Keratinocyte (primary cell): ENCODE measurements at regions not wholly inside any gene's neighbourhood (a gene's known extent, or its start where the extent isn't known, plus 50 kb on each side); places are given as distances from the start of the nearest gene placed in this dataset.

ENCODE experiments used
- DNase-seq: peaks from one replicate; pipeline ENCODE4 v3.0.0-alpha.2; 2011; ENCODE audit warnings: low read depth, missing footprints, low spot score
- FAIRE-seq: peaks from 2 replicates; lab custom pipeline; 2011; peaks lifted over from hg19 to GRCh38; lab: Jason Lieb, UNC
- H2AFZ ChIP-seq: 2 replicates; pipeline ENCODE4 v1.6.0; 2012; ENCODE audit warnings: low read length, control low read depth, inconsistent platforms; ENCODE audit not compliant: control insufficient read depth
- H3K27ac ChIP-seq: 2 replicates; pipeline ENCODE4 v1.5.1; 2011; ENCODE audit warnings: low read length; ENCODE audit not compliant: control insufficient read depth, insufficient read depth
- H3K27me3 ChIP-seq: 3 replicates; pipeline ENCODE4 v1.6.0; 2011; ENCODE audit warnings: low read length; ENCODE audit not compliant: control insufficient read depth, insufficient read depth; ENCODE audit errors: extremely low read depth
- H3K36me3 ChIP-seq, 2 experiments: 2 replicates in 1 of 2; 3 replicates in 1 of 2; pipeline ENCODE4 v1.5.1; 2011; ENCODE audit warnings: low read length in 2 of 2, mild to moderate bottlenecking in 1 of 2; ENCODE audit not compliant: control insufficient read depth in 2 of 2, insufficient read depth in 2 of 2; ENCODE audit errors: extremely low read depth in 1 of 2
- H3K4me1 ChIP-seq: 3 replicates; pipeline ENCODE4 v1.5.1; 2011; ENCODE audit warnings: low read length; ENCODE audit not compliant: control insufficient read depth, insufficient read depth; ENCODE audit errors: extremely low read depth
- H3K4me2 ChIP-seq: 3 replicates; pipeline ENCODE4 v1.6.0; 2011; ENCODE audit warnings: low read depth, low read length; ENCODE audit not compliant: control insufficient read depth, insufficient read depth; ENCODE audit errors: extremely low read depth
- H3K4me3 ChIP-seq, 3 experiments: fragments of 200-600 bp in 1 of 3; sonication (generic) in 1 of 3; 2 replicates in 2 of 3; 3 replicates in 1 of 3; pipeline ENCODE4 v1.5.1; 2011 to 2016; ENCODE audit warnings: low read length in 3 of 3, mild to moderate bottlenecking in 3 of 3, control low read depth in 2 of 3, inconsistent platforms in 1 of 3, low read depth in 1 of 3, mixed read lengths in 1 of 3, mixed run types in 1 of 3, moderate library complexity in 1 of 3; ENCODE audit not compliant: control insufficient read depth in 2 of 3, insufficient read depth in 2 of 3; ENCODE audit errors: extremely low read depth in 1 of 3
- H3K79me2 ChIP-seq: 2 replicates; pipeline ENCODE4 v1.6.0; 2012; ENCODE audit warnings: low read length; ENCODE audit not compliant: control insufficient read depth, insufficient read depth
- H3K9ac ChIP-seq: 3 replicates; pipeline ENCODE4 v1.6.0; 2011; ENCODE audit warnings: low read length; ENCODE audit not compliant: control insufficient read depth, insufficient read depth; ENCODE audit errors: extremely low read depth
- H3K9me1 ChIP-seq: 3 replicates; pipeline ENCODE4 v1.6.0; 2011; ENCODE audit warnings: low read length; ENCODE audit not compliant: control insufficient read depth, insufficient read depth; ENCODE audit errors: extremely low read depth
- H3K9me3 ChIP-seq: 2 replicates; pipeline ENCODE4 v1.5.1; 2012; ENCODE audit warnings: low read depth, low read length; ENCODE audit not compliant: control insufficient read depth
- H4K20me1 ChIP-seq: 3 replicates; pipeline ENCODE4 v1.6.0; 2011; ENCODE audit warnings: low read length; ENCODE audit not compliant: control insufficient read depth, insufficient read depth; ENCODE audit errors: extremely low read depth
- CTCF ChIP-seq, 3 experiments: IDR thresholded peaks in 1 of 3; conservative IDR thresholded peaks in 1 of 3; optimal IDR thresholded peaks in 1 of 3; 2 replicates in 2 of 3; 3 replicates in 1 of 3; pipeline versions ENCODE3 to v1.5.1; 2011; ENCODE audit warnings: low read length in 3 of 3, mild to moderate bottlenecking in 3 of 3, moderate library complexity in 2 of 3, control low read depth in 1 of 3, inconsistent platforms in 1 of 3; ENCODE audit not compliant: insufficient read depth in 2 of 3; ENCODE audit errors: extremely low read depth in 1 of 3
- EZH2 ChIP-seq: IDR thresholded peaks from one replicate; pipeline ENCODE4 v1.6.1; 2012; ENCODE audit warnings: inconsistent platforms, mild to moderate bottlenecking, low read length, moderate library complexity
- dilution Hi-C: fragments of 300-500 bp; cut with MboI; formaldehyde crosslinking; loops from one replicate; pipeline ENCODE4 v1.7.0; 2020; ENCODE audit warnings: low sequenced_read_pairs; ENCODE audit not compliant: extremely low pct_ligation_motif_present

GRCh38 chr4:157973297-157973696 is 199.5 kb downstream of the GASK1B start:
- dilution Hi-C loops = loop anchor here (25.0 kb wide), 1 partner anchor 761 kb away; the partner anchor contains the start of gene GRIA2
- no peaks in the 10 kb centered on the region for H3K4me1 ChIP-seq
- H3K27ac ChIP-seq = no peak overlapping the region
- no peak overlapping the region for H2AFZ ChIP-seq
- no peaks in the 10 kb centered on the region for H4K20me1 ChIP-seq
- FAIRE-seq = no peak
- no peaks in the 10 kb centered on the region for H3K9me3 ChIP-seq
- DNase-seq = no peak
- no peak overlapping the region for H3K9ac ChIP-seq
- H3K27me3 ChIP-seq = no peaks in the 10 kb centered on the region
- no peaks in the 10 kb centered on the region for H3K9me1 ChIP-seq
- TF ChIP-seq CTCF (optimal IDR thresholded peaks at IDR 0.05 in 1 of 3, IDR thresholded peaks at IDR 0.05 in 1 of 3, conservative IDR thresholded peaks at IDR 0.05 in 1 of 3; ENCODE audit: extremely low read depth in 1 of 3, insufficient read depth in 2 of 3, low read length in 3 of 3) (no peak), EZH2 (no peak)
- H3K4me3 ChIP-seq = no peak overlapping the region
- H3K79me2 ChIP-seq = no peaks in the 10 kb centered on the region
- H3K4me2 ChIP-seq = no peak overlapping the region
- H3K36me3 ChIP-seq = no peaks in the 10 kb centered on the region

GRCh38 chr4:157964463-157964862 is 208.4 kb downstream of the GASK1B start:
- no peak for TF ChIP-seq EZH2
- no peak for TF ChIP-seq CTCF (optimal IDR thresholded peaks at IDR 0.05 in 1 of 3, IDR thresholded peaks at IDR 0.05 in 1 of 3, conservative IDR thresholded peaks at IDR 0.05 in 1 of 3; ENCODE audit: extremely low read depth in 1 of 3, insufficient read depth in 2 of 3, low read length in 3 of 3)
- FAIRE-seq = no peak

More at GRCh38 chr4:157964463-157964862, 208.4 kb downstream of the GASK1B start:
- no peaks in the 10 kb centered on the region for H3K4me1 ChIP-seq
- H3K9me3 ChIP-seq = no peaks in the 10 kb centered on the region
- H4K20me1 ChIP-seq = no peaks in the 10 kb centered on the region
- no peak overlapping the region for H3K4me3 ChIP-seq
- H3K9ac ChIP-seq = no peak overlapping the region
- dilution Hi-C loops = loop anchor here (25.0 kb wide), 1 partner anchor 752 kb away; the partner anchor contains the start of gene GRIA2
- H2AFZ ChIP-seq = no peak overlapping the region
- no peak for DNase-seq
- no peak overlapping the region for H3K27ac ChIP-seq
- H3K27me3 ChIP-seq = no peaks in the 10 kb centered on the region
- H3K4me2 ChIP-seq = no peak overlapping the region
- no peaks in the 10 kb centered on the region for H3K9me1 ChIP-seq
- no peaks in the 10 kb centered on the region for H3K79me2 ChIP-seq
- H3K36me3 ChIP-seq = no peaks in the 10 kb centered on the region
